ENCODE measurements at regions not wholly inside any gene's neighbourhood (a gene's known extent, or its start where the extent isn't known, plus 50 kb on each side); places are given as distances from the start of the nearest gene placed in this dataset.

GRCh38 chr4:17166954-17167353, 268.5 kb upstream of the LDB2 start:
- Mint-ChIP-seq H3K4me3 (no peak overlapping the region), H3K27me3 (ENCODE audit: insufficient read depth, low read depth, poor library complexity) (peaks cover 3% of the 10 kb centered on the region), H3K27ac (no peak overlapping the region), H3K36me3 (ENCODE audit: low read depth) (peaks cover 11% of the 10 kb centered on the region; the same call in 2 of the 3 replicates), H3K4me1 (peaks cover 18% of the 10 kb centered on the region), H3K9me3 (peaks cover 12% of the 10 kb centered on the region; the same call in 2 of the 3 replicates)
- TF ChIP-seq, protein P1, sequence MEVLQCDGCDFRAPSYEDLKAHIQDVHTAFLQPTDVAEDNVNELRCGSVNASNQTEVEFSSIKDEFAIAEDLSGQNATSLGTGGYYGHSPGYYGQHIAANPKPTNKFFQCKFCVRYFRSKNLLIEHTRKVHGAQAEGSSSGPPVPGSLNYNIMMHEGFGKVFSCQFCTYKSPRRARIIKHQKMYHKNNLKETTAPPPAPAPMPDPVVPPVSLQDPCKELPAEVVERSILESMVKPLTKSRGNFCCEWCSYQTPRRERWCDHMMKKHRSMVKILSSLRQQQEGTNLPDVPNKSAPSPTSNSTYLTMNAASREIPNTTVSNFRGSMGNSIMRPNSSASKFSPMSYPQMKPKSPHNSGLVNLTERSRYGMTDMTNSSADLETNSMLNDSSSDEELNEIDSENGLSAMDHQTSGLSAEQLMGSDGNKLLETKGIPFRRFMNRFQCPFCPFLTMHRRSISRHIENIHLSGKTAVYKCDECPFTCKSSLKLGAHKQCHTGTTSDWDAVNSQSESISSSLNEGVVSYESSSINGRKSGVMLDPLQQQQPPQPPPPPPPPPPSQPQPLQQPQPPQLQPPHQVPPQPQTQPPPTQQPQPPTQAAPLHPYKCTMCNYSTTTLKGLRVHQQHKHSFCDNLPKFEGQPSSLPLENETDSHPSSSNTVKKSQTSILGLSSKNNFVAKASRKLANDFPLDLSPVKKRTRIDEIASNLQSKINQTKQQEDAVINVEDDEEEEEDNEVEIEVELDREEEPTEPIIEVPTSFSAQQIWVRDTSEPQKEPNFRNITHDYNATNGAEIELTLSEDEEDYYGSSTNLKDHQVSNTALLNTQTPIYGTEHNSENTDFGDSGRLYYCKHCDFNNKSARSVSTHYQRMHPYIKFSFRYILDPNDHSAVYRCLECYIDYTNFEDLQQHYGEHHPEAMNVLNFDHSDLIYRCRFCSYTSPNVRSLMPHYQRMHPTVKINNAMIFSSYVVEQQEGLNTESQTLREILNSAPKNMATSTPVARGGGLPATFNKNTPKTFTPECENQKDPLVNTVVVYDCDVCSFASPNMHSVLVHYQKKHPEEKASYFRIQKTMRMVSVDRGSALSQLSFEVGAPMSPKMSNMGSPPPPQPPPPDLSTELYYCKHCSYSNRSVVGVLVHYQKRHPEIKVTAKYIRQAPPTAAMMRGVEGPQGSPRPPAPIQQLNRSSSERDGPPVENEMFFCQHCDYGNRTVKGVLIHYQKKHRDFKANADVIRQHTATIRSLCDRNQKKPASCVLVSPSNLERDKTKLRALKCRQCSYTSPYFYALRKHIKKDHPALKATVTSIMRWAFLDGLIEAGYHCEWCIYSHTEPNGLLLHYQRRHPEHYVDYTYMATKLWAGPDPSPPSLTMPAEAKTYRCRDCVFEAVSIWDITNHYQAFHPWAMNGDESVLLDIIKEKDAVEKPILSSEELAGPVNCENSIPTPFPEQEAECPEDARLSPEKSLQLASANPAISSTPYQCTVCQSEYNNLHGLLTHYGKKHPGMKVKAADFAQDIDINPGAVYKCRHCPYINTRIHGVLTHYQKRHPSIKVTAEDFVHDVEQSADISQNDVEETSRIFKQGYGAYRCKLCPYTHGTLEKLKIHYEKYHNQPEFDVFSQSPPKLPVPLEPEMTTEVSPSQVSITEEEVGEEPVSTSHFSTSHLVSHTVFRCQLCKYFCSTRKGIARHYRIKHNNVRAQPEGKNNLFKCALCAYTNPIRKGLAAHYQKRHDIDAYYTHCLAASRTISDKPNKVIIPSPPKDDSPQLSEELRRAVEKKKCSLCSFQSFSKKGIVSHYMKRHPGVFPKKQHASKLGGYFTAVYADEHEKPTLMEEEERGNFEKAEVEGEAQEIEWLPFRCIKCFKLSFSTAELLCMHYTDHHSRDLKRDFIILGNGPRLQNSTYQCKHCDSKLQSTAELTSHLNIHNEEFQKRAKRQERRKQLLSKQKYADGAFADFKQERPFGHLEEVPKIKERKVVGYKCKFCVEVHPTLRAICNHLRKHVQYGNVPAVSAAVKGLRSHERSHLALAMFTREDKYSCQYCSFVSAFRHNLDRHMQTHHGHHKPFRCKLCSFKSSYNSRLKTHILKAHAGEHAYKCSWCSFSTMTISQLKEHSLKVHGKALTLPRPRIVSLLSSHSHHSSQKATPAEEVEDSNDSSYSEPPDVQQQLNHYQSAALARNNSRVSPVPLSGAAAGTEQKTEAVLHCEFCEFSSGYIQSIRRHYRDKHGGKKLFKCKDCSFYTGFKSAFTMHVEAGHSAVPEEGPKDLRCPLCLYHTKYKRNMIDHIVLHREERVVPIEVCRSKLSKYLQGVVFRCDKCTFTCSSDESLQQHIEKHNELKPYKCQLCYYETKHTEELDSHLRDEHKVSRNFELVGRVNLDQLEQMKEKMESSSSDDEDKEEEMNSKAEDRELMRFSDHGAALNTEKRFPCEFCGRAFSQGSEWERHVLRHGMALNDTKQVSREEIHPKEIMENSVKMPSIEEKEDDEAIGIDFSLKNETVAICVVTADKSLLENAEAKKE (CRISPR knock-in tag; IDR thresholded peaks at IDR 0.05): no peak
- TF ChIP-seq ZNF331 (CRISPR knock-in tag; IDR thresholded peaks at IDR 0.05; ENCODE audit: low read depth): no peak
- TF ChIP-seq CREB1 (CRISPR knock-in tag; IDR thresholded peaks at IDR 0.05; ENCODE audit: low read depth): no peak
- TF ChIP-seq ZNF114 (CRISPR knock-in tag; IDR thresholded peaks at IDR 0.05): no peak
- no peak for TF ChIP-seq POLR2AphosphoS5 (IDR thresholded peaks at IDR 0.05; ENCODE audit: low read depth)
- no peak for TF ChIP-seq JUNB (IDR thresholded peaks at IDR 0.05; ENCODE audit: unreplicated experiment)
- no peak for TF ChIP-seq ETS1 (IDR thresholded peaks at IDR 0.05)
- no peak for TF ChIP-seq REST (IDR thresholded peaks at IDR 0.05; ENCODE audit: unreplicated experiment)
- TF ChIP-seq CTCF (conservative IDR thresholded peaks at IDR 0.05; ENCODE audit: low read depth in 2 of 2): no peak
- TF ChIP-seq NANOG (IDR thresholded peaks at IDR 0.05; ENCODE audit: borderline replicate concordance): no peak
- TF ChIP-seq EZH2phosphoT487 (IDR thresholded peaks at IDR 0.05; ENCODE audit: unreplicated experiment): no peak
- no peak for TF ChIP-seq STAT1 (IDR thresholded peaks at IDR 0.05; ENCODE audit: unreplicated experiment)
- peaks cover 35% of the 10 kb centered on the region for H3K27me3 ChIP-seq (ENCODE audit: insufficient read depth)
- H3K4me2 ChIP-seq: no peak overlapping the region
- H3K9me2 ChIP-seq (ENCODE audit: insufficient read depth): peaks cover 5% of the 10 kb centered on the region; the same call in 1 of the 2 replicates
- H3K79me2 ChIP-seq (replicated peaks; ENCODE audit: insufficient read depth): no peaks in the 10 kb centered on the region
- peaks cover 17% of the 10 kb centered on the region for H3K4me1 ChIP-seq (ENCODE audit: insufficient read depth)
- no peak for DNase-seq (ENCODE audit: low spot score)
- H2AFZ ChIP-seq: no peak overlapping the region
- H4K20me1 ChIP-seq (replicated peaks; ENCODE audit: insufficient read depth): no peaks in the 10 kb centered on the region
- H3K27ac ChIP-seq (ENCODE audit: low read depth): no peak overlapping the region
- H3K4me3 ChIP-seq: no peak overlapping the region
- no peaks in the 10 kb centered on the region for H3F3A ChIP-seq (replicated peaks; ENCODE audit: low read depth)
- H3K36me3 ChIP-seq (ENCODE audit: insufficient read depth): no peaks in the 10 kb centered on the region
- ATAC-seq: no peak

Data from GM23338 (cell line).